ENCODE measurements at regions not wholly inside any gene's neighbourhood (a gene's known extent, or its start where the extent isn't known, plus 50 kb on each side); places are given as distances from the start of the nearest gene placed in this dataset.

- TF ChIP-seq, protein P1, sequence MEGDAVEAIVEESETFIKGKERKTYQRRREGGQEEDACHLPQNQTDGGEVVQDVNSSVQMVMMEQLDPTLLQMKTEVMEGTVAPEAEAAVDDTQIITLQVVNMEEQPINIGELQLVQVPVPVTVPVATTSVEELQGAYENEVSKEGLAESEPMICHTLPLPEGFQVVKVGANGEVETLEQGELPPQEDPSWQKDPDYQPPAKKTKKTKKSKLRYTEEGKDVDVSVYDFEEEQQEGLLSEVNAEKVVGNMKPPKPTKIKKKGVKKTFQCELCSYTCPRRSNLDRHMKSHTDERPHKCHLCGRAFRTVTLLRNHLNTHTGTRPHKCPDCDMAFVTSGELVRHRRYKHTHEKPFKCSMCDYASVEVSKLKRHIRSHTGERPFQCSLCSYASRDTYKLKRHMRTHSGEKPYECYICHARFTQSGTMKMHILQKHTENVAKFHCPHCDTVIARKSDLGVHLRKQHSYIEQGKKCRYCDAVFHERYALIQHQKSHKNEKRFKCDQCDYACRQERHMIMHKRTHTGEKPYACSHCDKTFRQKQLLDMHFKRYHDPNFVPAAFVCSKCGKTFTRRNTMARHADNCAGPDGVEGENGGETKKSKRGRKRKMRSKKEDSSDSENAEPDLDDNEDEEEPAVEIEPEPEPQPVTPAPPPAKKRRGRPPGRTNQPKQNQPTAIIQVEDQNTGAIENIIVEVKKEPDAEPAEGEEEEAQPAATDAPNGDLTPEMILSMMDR (IDR thresholded peaks at IDR 0.05; ENCODE audit: insufficient read depth, low read depth, low read length, missing control alignments), result no peak
- no peak for DNase-seq (ENCODE audit: low read depth)
- no peak overlapping the region for H3K4me3 ChIP-seq (ENCODE audit: low read depth, low read length)
Observed at GRCh38 chr1:57850176-57850940, 426.5 kb upstream of the DAB1 start.

DNA sequence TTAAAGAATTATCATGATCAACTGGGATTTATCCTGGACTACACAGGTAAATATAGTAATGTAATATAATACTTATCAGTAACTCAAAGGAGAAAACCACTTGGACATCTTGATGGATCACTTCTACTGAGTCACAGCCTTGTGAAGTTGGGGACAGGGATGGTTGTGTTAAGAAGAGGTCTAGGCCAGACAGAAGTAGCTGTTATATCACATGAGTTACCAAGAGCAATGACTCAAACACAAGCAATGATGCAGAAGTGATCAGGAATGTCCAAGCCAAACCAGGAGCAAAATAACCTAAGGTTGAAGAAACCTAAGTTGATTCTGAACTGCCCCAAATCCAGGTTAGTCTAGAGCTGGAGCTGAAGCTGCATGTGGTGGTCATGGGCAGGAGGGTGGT, 424.5 kb upstream of the DAB1 start:
- TF ChIP-seq, protein P1 (IDR thresholded peaks at IDR 0.05; ENCODE audit: insufficient read depth, low read depth, low read length, missing control alignments), result no peak
- H3K4me3 ChIP-seq (ENCODE audit: low read depth, low read length), result no peak overlapping the region
- DNase-seq (ENCODE audit: low read depth), result no peak

- H3K4me3 ChIP-seq (ENCODE audit: low read depth, low read length), result no peak overlapping the region
- no peak for DNase-seq (ENCODE audit: low read depth)
- TF ChIP-seq, protein P1 (IDR thresholded peaks at IDR 0.05; ENCODE audit: insufficient read depth, low read depth, low read length, missing control alignments), result no peak
Observed at GRCh38 chr1:57845041-57845440, 421.2 kb upstream of the DAB1 start.

DNA sequence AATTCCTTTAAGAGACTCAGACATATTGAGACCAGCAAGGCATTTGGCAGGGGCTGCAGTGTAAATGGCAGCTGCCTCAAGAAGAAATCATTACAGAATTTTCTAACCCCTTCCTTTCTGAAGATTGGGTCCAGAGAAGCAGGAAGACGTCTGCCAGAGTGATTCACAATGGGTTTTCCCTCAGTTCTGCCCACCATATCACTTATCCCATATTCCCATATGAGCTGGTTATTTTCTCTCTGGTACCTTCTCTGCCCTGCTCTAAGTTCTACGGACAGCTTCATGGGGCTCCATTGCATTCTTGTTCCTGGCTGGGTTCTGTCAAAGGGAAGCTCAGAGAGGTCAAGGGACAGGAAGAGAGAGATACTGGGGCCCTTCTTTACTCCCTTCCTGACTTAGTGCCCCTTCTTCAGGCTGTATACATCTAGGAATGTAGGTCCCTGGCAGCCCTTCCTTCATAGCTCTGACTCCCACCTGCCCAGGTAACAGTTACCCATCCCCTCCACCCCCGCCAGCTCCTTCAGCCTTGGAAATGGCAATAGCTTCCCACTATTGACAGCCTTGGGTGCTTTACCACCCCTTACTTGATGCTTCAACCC, 420.6 kb upstream of the DAB1 start:
- H3K4me3 ChIP-seq (ENCODE audit: low read depth, low read length), result no peak overlapping the region
- DNase-seq (ENCODE audit: low read depth), result no peak
- TF ChIP-seq, protein P1 (IDR thresholded peaks at IDR 0.05; ENCODE audit: insufficient read depth, low read depth, low read length, missing control alignments), result no peak

DNA sequence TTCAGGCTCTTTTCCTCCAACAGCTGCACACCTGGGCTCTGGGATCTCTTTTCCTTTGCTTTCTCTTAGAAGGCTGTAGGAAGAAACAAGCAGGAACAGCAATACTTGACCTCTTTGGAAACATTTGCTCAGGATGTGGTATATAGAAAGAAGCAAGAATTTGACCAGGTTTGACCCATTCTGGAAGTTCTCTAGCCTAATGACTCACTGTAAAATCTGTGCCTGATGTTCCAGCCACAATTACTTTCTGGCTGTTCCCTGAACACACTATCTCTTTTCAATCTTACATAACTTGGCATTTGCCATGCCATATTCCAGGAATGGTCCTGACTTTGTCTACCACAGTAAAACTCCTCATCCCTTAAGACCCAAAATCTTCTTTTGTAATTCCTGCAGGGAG, 419.9 kb upstream of the DAB1 start:
- TF ChIP-seq, protein P1 (IDR thresholded peaks at IDR 0.05; ENCODE audit: insufficient read depth, low read depth, low read length, missing control alignments), result no peak
- no peak for DNase-seq (ENCODE audit: low read depth)
- H3K4me3 ChIP-seq (ENCODE audit: low read depth, low read length), result no peak overlapping the region

- TF ChIP-seq, protein P1 (IDR thresholded peaks at IDR 0.05; ENCODE audit: insufficient read depth, low read depth, low read length, missing control alignments), result no peak
- H3K4me3 ChIP-seq (ENCODE audit: low read depth, low read length), result no peak overlapping the region
- no peak for DNase-seq (ENCODE audit: low read depth)
Observed at GRCh38 chr1:57839526-57839925, 415.7 kb upstream of the DAB1 start.
